ENCODE measurements at regions not wholly inside any gene's neighbourhood (a gene's known extent, or its start where the extent isn't known, plus 50 kb on each side); places are given as distances from the start of the nearest gene placed in this dataset.
"Not testable (repeated sequence)": the region's sequence is repeated elsewhere in the genome, so short reads cannot be mapped to it uniquely, and the experiment has no call there.

- no peak for DNase-seq
Observed at GRCh38 chr6:92008757-92009502, 1410.4 kb downstream of the EPHA7 start.

- DNase-seq = no peak
Observed at GRCh38 chr6:92000112-92000511, 1413.2 kb upstream of the MAP3K7 start.

GRCh38 chr6:91994787-91995186 lies 1407.9 kb upstream of the MAP3K7 start:
- no peak for DNase-seq

GRCh38 chr6:91982559-91982958 lies 1395.7 kb upstream of the MAP3K7 start:
- no peak for DNase-seq

- no peak for DNase-seq
Observed at GRCh38 chr6:91976797-91977196, 1389.9 kb upstream of the MAP3K7 start.

GRCh38 chr6:91970700-91971099 lies 1383.8 kb upstream of the MAP3K7 start:
- no peak for DNase-seq

- DNase-seq = no peak
Observed at GRCh38 chr6:91965872-91966271, 1379.0 kb upstream of the MAP3K7 start.

GRCh38 chr6:91961671-91962070 lies 1374.8 kb upstream of the MAP3K7 start:
- DNase-seq = no peak

- no peak for DNase-seq
Observed at GRCh38 chr6:91961236-91961635, 1374.4 kb upstream of the MAP3K7 start.

GRCh38 chr6:91941838-91942237 lies 1355.0 kb upstream of the MAP3K7 start:
- no peak for DNase-seq

GRCh38 chr6:91940801-91941200 lies 1353.9 kb upstream of the MAP3K7 start:
- DNase-seq = no peak

- no peak for DNase-seq
Observed at GRCh38 chr6:91926827-91927226, 1340.0 kb upstream of the MAP3K7 start.

GRCh38 chr6:91926361-91926760 lies 1339.5 kb upstream of the MAP3K7 start:
- DNase-seq = no peak

- no peak for DNase-seq
Observed at GRCh38 chr6:91911945-91912344, 1325.1 kb upstream of the MAP3K7 start.

- no peak for DNase-seq
Observed at GRCh38 chr6:91904586-91905164, 1317.8 kb upstream of the MAP3K7 start.

GRCh38 chr6:91895599-91896285 lies 1308.9 kb upstream of the MAP3K7 start:
- no peak for DNase-seq

- DNase-seq = no peak
Observed at GRCh38 chr6:91886183-91886795, 1299.4 kb upstream of the MAP3K7 start.

GRCh38 chr6:91881791-91882190 lies 1294.9 kb upstream of the MAP3K7 start:
- not testable (repeated sequence) for DNase-seq

GRCh38 chr6:91879386-91879995 lies 1292.6 kb upstream of the MAP3K7 start:
- DNase-seq = no peak

- DNase-seq = no peak
Observed at GRCh38 chr6:91877994-91878393, 1291.1 kb upstream of the MAP3K7 start.

GRCh38 chr6:91874971-91875370 lies 1288.1 kb upstream of the MAP3K7 start:
- no peak for DNase-seq

- DNase-seq = no peak
Observed at GRCh38 chr6:91868539-91869202, 1281.8 kb upstream of the MAP3K7 start.

GRCh38 chr6:91865889-91866288 lies 1279.0 kb upstream of the MAP3K7 start:
- DNase-seq = no peak
